Trophoblast cell (in vitro differentiated cells and primary cell): ENCODE measurements at regions not wholly inside any gene's neighbourhood (a gene's known extent, or its start where the extent isn't known, plus 50 kb on each side); places are given as distances from the start of the nearest gene placed in this dataset.

Experiments used
- DNase-seq, 2 donors: peaks; one replicate each; pipeline ENCODE4 v3.0.0-alpha.2; 2016
- H2AFZ ChIP-seq: 2 replicates; pipeline ENCODE4 v1.6.1; 2013; ENCODE audit warnings: low read length, moderate library complexity, mild to moderate bottlenecking; ENCODE audit not compliant: insufficient read depth, poor library complexity
- H2AK5ac ChIP-seq: 2 replicates; pipeline ENCODE4 v1.6.1; 2013; ENCODE audit warnings: mild to moderate bottlenecking, low read length
- H2BK120ac ChIP-seq: 2 replicates; pipeline ENCODE4 v1.6.1; 2013; ENCODE audit warnings: low read length, mild to moderate bottlenecking, moderate library complexity; ENCODE audit not compliant: insufficient read depth, poor library complexity
- H2BK12ac ChIP-seq: 2 replicates; pipeline ENCODE4 v1.6.1; 2013; ENCODE audit warnings: mild to moderate bottlenecking, low read length, moderate library complexity
- H2BK5ac ChIP-seq: 2 replicates; pipeline ENCODE4 v1.6.1; 2013; ENCODE audit warnings: low read length, low read depth, moderate library complexity, mild to moderate bottlenecking; ENCODE audit not compliant: poor library complexity
- H3K14ac ChIP-seq: 2 replicates; pipeline ENCODE4 v1.6.1; 2013; ENCODE audit warnings: mild to moderate bottlenecking, low read length
- H3K18ac ChIP-seq: 2 replicates; pipeline ENCODE4 v1.6.1; 2013; ENCODE audit warnings: mild to moderate bottlenecking, low read length
- H3K23ac ChIP-seq: 2 replicates; pipeline ENCODE4 v1.6.1; 2013; ENCODE audit warnings: low read length
- H3K27ac ChIP-seq: 2 replicates; pipeline ENCODE4 v1.5.1; 2013; ENCODE audit warnings: low read depth, mild to moderate bottlenecking, inconsistent platforms, low read length, moderate library complexity
- H3K27me3 ChIP-seq: 2 replicates; pipeline ENCODE4 v1.6.1; 2013; ENCODE audit warnings: inconsistent platforms, mild to moderate bottlenecking, low read length, moderate library complexity; ENCODE audit not compliant: insufficient read depth
- H3K36me3 ChIP-seq, 2 experiments: 1 replicate in 1 of 2; 2 replicates in 1 of 2; pipeline ENCODE4 v1.6.1; 2013; ENCODE audit warnings: low read length in 2 of 2, mild to moderate bottlenecking in 2 of 2, moderate library complexity in 1 of 2; ENCODE audit not compliant: insufficient read depth in 2 of 2, control insufficient read depth in 1 of 2
- H3K4ac ChIP-seq: 2 replicates; pipeline ENCODE4 v1.6.1; 2013; ENCODE audit warnings: low read depth, mild to moderate bottlenecking, low read length, moderate library complexity
- H3K4me1 ChIP-seq, 2 experiments: 1 replicate in 1 of 2; 2 replicates in 1 of 2; pipeline ENCODE4 v1.6.1; 2013; ENCODE audit warnings: low read length in 2 of 2, mild to moderate bottlenecking in 2 of 2, moderate library complexity in 1 of 2; ENCODE audit not compliant: insufficient read depth in 2 of 2, control insufficient read depth in 1 of 2
- H3K4me2 ChIP-seq: 2 replicates; pipeline ENCODE4 v1.6.1; 2013; ENCODE audit warnings: inconsistent platforms, mild to moderate bottlenecking, low read length, moderate library complexity
- H3K4me3 ChIP-seq: 2 replicates; pipeline ENCODE4 v1.5.1; 2013; ENCODE audit warnings: mild to moderate bottlenecking, low read depth, low read length, inconsistent platforms
- H3K79me1 ChIP-seq: one replicate; pipeline ENCODE4 v1.6.1; 2013; ENCODE audit warnings: low read length
- H3K79me2 ChIP-seq: 2 replicates; pipeline ENCODE4 v1.6.1; 2013; ENCODE audit warnings: low read length, mild to moderate bottlenecking; ENCODE audit not compliant: control insufficient read depth, insufficient read depth, poor library complexity
- H3K9ac ChIP-seq: 2 replicates; pipeline ENCODE4 v1.6.1; 2013; ENCODE audit warnings: mild to moderate bottlenecking, low read length
- H3K9me3 ChIP-seq: 2 replicates; pipeline ENCODE4 v1.6.1; 2013; ENCODE audit warnings: low read depth, mild to moderate bottlenecking, control low read depth, inconsistent platforms, low read length; ENCODE audit not compliant: insufficient read depth
- H4K12ac ChIP-seq: 2 replicates; pipeline ENCODE4 v1.6.1; 2013; ENCODE audit warnings: low read depth, mild to moderate bottlenecking, low read length, moderate library complexity
- H4K8ac ChIP-seq: 2 replicates; pipeline ENCODE4 v1.6.1; 2013; ENCODE audit warnings: low read depth, mild to moderate bottlenecking, low read length, moderate library complexity
- H4K91ac ChIP-seq: one replicate; pipeline ENCODE4 v1.6.1; 2013; ENCODE audit warnings: low read depth, mild to moderate bottlenecking, low read length, moderate library complexity
- WGBS: extraction: QIAGEN DNeasy Blood & Tissue Kit; methylation state at CpG from one replicate; pipeline ENCODE4 v1.1.7; 2013; ENCODE audit warnings: missing lambda C conversion rate; ENCODE audit not compliant: insufficient read length, insufficient coverage; ENCODE audit errors: extremely low coverage; 5-methylcytosine and 5-hydroxymethylcytosine counted together

DNA sequence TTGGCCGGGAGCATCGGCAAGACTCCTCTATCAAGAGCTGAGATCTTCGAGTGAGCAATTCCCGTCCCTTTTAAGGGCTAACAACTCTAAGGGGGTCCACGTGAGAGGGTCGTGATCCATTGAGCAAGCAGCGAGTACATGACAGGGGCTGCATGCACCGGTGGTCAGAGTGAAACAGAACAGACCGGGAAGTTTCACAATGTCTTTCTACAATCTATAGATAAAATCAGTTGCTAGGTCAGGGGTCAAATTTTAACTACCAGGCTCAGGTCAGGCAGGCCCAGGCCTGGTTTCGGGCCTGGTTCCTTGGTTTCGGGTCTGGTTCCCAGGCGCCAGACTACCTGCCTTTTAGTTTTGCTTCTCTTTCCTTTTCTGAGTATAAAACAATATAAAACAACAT, 160.1 kb downstream of the PTCHD1 start:
- Histone ChIP-seq H3K14ac (no peak overlapping the region), H2AFZ (no peak overlapping the region), H3K79me2 (no peaks in the 10 kb centered on the region), H3K4me3 (no peak overlapping the region), H3K9ac (no peak overlapping the region), H3K23ac (no peak overlapping the region), H4K8ac (no peak overlapping the region), H3K4me2 (no peak overlapping the region), H3K4me1 (no peaks in the 10 kb centered on the region), H4K12ac (no peak overlapping the region), H2BK12ac (no peak overlapping the region), H3K4ac (no peak overlapping the region), H3K18ac (no peak overlapping the region), H3K27me3 (no peaks in the 10 kb centered on the region), H3K9me3 (no peaks in the 10 kb centered on the region), H3K79me1 (no peaks in the 10 kb centered on the region), H2AK5ac (no peak overlapping the region), H2BK120ac (no peak overlapping the region), H3K27ac (peak overlapping the region; percentile 47), H2BK5ac (no peak overlapping the region), H4K91ac (peak overlapping the region; percentile 37), H3K36me3 (no peaks in the 10 kb centered on the region)
- DNase-seq: no peak
- no CpG with 5 or more reads among the region's 12 CpGs for WGBS

DNA sequence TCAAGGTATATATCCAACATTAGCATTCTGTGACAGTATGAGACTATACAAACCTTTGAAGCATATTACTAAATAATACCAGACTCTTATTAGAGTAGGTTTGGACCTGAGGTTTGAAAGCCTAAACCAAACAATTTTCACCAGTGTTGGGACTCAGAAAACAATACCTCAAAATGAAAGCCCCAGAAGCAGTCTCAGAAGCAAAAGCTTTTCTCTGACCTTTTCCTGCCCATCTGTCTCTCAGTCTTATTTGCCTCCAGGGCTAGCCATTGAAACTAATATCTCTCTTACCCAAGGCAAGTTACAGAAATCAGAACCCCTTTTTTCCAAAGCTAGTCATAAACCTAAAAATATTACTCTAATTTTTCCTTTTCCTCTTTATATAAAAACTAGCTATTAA, 163.3 kb downstream of the PTCHD1 start:
- Histone ChIP-seq H3K27me3 (no peaks in the 10 kb centered on the region), H3K9ac (no peak overlapping the region), H3K4me2 (no peak overlapping the region), H3K79me2 (no peaks in the 10 kb centered on the region), H2BK12ac (no peak overlapping the region), H2AFZ (no peak overlapping the region), H3K14ac (no peak overlapping the region), H3K79me1 (no peaks in the 10 kb centered on the region), H3K36me3 (no peaks in the 10 kb centered on the region), H3K4me3 (no peak overlapping the region), H3K9me3 (no peaks in the 10 kb centered on the region), H3K23ac (no peak overlapping the region), H3K27ac (no peak overlapping the region), H2AK5ac (no peak overlapping the region), H3K4ac (no peak overlapping the region), H2BK5ac (no peak overlapping the region), H3K18ac (no peak overlapping the region), H2BK120ac (no peak overlapping the region), H4K12ac (no peak overlapping the region), H3K4me1 (no peaks in the 10 kb centered on the region), H4K8ac (no peak overlapping the region), H4K91ac (no peak overlapping the region)
- no peak for DNase-seq

DNA sequence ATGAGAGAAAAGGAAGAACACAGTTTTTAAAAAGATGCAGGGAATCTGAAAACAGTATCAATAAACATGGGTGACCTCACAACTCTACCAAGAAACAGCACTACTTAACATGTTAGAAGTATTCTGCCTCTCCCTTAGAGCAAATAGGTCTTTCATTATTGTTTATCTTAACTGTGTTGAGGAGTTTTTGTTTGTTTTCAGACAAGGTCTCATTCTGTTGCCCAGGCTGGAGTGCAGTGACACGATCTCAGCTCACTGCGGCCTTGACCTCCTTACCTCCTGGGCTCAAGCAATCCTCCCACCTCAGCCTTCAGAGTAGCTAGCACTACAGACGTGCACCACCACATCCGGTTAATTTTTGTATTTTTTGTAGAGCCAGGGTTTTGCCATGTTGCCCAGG, 165.3 kb upstream of the PRDX4 start:
- no CpG with 5 or more reads among the region's 4 CpGs for WGBS

GRCh38 chrX:23503835-23504539, 163.3 kb upstream of the PRDX4 start:
- Histone ChIP-seq H3K9ac (no peak overlapping the region), H3K14ac (no peak overlapping the region), H2BK5ac (no peak overlapping the region), H3K4ac (no peak overlapping the region), H2BK12ac (no peak overlapping the region), H3K36me3 (no peaks in the 10 kb centered on the region), H3K18ac (no peak overlapping the region), H2AFZ (no peak overlapping the region), H3K79me2 (no peaks in the 10 kb centered on the region), H3K4me1 (peaks cover 7 to 8% of the 10 kb centered on the region in 2 experiments), H3K27me3 (no peaks in the 10 kb centered on the region), H3K4me3 (no peak overlapping the region), H3K4me2 (no peak overlapping the region), H2AK5ac (no peak overlapping the region), H3K23ac (no peak overlapping the region), H4K91ac (no peak overlapping the region), H3K79me1 (no peaks in the 10 kb centered on the region), H4K8ac (no peak overlapping the region), H3K9me3 (no peaks in the 10 kb centered on the region), H2BK120ac (no peak overlapping the region), H3K27ac (peak overlapping the region; percentile 71), H4K12ac (no peak overlapping the region)
- WGBS: no CpG with 5 or more reads among the region's 8 CpGs
- peak; percentile 77 to 92 for DNase-seq

More for the DNA sequence above, 165.3 kb upstream of the PRDX4 start:
- H4K12ac ChIP-seq: no peak overlapping the region
- H3K23ac ChIP-seq: no peak overlapping the region
- no peak overlapping the region for H3K27ac ChIP-seq
- no peaks in the 10 kb centered on the region for H3K79me1 ChIP-seq
- no peak overlapping the region for H3K9ac ChIP-seq
- no peaks in the 10 kb centered on the region for H3K79me2 ChIP-seq
- no peak overlapping the region for H3K4me3 ChIP-seq
- H3K4me2 ChIP-seq: no peak overlapping the region
- no peaks in the 10 kb centered on the region for H3K27me3 ChIP-seq
- no peak overlapping the region for H2BK5ac ChIP-seq
- H3K4me1 ChIP-seq: peaks cover 7 to 8% of the 10 kb centered on the region in 2 experiments
- H3K36me3 ChIP-seq: no peaks in the 10 kb centered on the region
- no peak overlapping the region for H3K18ac ChIP-seq
- no peak overlapping the region for H3K4ac ChIP-seq
- DNase-seq: no peak
- H4K8ac ChIP-seq: no peak overlapping the region
- no peak overlapping the region for H2AK5ac ChIP-seq
- H2BK12ac ChIP-seq: no peak overlapping the region
- H3K9me3 ChIP-seq: no peaks in the 10 kb centered on the region
- no peak overlapping the region for H2AFZ ChIP-seq
- peak overlapping the region; percentile 2 for H4K91ac ChIP-seq
- H3K14ac ChIP-seq: no peak overlapping the region
- no peak overlapping the region for H2BK120ac ChIP-seq
